GM12874 (cell line): ENCODE measurements at regions not wholly inside any gene's neighbourhood (a gene's known extent, or its start where the extent isn't known, plus 50 kb on each side); places are given as distances from the start of the nearest gene placed in this dataset.
A peak's percentile ranks its signal among the peaks of the same experiment; 100 is the strongest.

Experiments used
- CTCF ChIP-seq: IDR thresholded peaks from 2 replicates; pipeline ENCODE4 v1.5.1; 2011; ENCODE audit warnings: low read depth, mild to moderate bottlenecking, control low read depth, low read length, moderate library complexity; ENCODE audit not compliant: insufficient read depth

- no peak for TF ChIP-seq CTCF
These were observed 93.0 kb downstream of the SPIN4 start for GRCh38 chrX:63258144-63258543.

GRCh38 chrX:63250253-63250868 lies 100.8 kb downstream of the SPIN4 start:
- peak; percentile 57 for TF ChIP-seq CTCF

- no peak for TF ChIP-seq CTCF
These were observed 165.0 kb downstream of the SPIN4 start for GRCh38 chrX:63186137-63186536.

GRCh38 chrX:63128509-63128908 lies 222.6 kb downstream of the SPIN4 start:
- peak; percentile 23; the same call in 1 of the 2 replicates for TF ChIP-seq CTCF

- TF ChIP-seq CTCF = no peak
These were observed 235.9 kb downstream of the SPIN4 start for GRCh38 chrX:63115196-63115595.

GRCh38 chrX:63101879-63102620 lies 249.1 kb downstream of the SPIN4 start:
- TF ChIP-seq CTCF = no peak

GRCh38 chrX:63058204-63058603 lies 292.9 kb downstream of the SPIN4 start:
- no peak for TF ChIP-seq CTCF
